HuH-7 (cell line): ENCODE measurements at regions not wholly inside any gene's neighbourhood (a gene's known extent, or its start where the extent isn't known, plus 50 kb on each side); places are given as distances from the start of the nearest gene placed in this dataset.
A peak's percentile ranks its signal among the peaks of the same experiment; 100 is the strongest.
"Not testable (repeated sequence)": the region's sequence is repeated elsewhere in the genome, so short reads cannot be mapped to it uniquely, and the experiment has no call there.

Experiments used
- DNase-seq: peaks from one replicate; pipeline ENCODE4 v3.0.0; 2011; ENCODE audit warnings: low spot score

GRCh38 chr1:29798699-29799566 is 562.6 kb downstream of the PTPRU start:
- no peak for DNase-seq

- DNase-seq, result not testable (repeated sequence)
Observed at GRCh38 chr1:29797125-29797524, 560.8 kb downstream of the PTPRU start.

- not testable (repeated sequence) for DNase-seq
Observed at GRCh38 chr1:29795965-29796364, 559.6 kb downstream of the PTPRU start.

GRCh38 chr1:29793653-29794348 is 557.5 kb downstream of the PTPRU start:
- DNase-seq, result no peak

- peak; percentile 66 for DNase-seq
Observed at GRCh38 chr1:29793101-29793546, 556.8 kb downstream of the PTPRU start.

- DNase-seq, result no peak
Observed at GRCh38 chr1:29789910-29790247, 553.6 kb downstream of the PTPRU start.

- DNase-seq, result no peak
Observed at GRCh38 chr1:29789221-29789909, 553.0 kb downstream of the PTPRU start.

GRCh38 chr1:29786791-29787732 is 550.7 kb downstream of the PTPRU start:
- no peak for DNase-seq

GRCh38 chr1:29786195-29786594 is 549.9 kb downstream of the PTPRU start:
- no peak for DNase-seq

- no peak for DNase-seq
Observed at GRCh38 chr1:29785554-29785953, 549.2 kb downstream of the PTPRU start.

- no peak for DNase-seq
Observed at GRCh38 chr1:29785137-29785527, 548.8 kb downstream of the PTPRU start.

GRCh38 chr1:29784276-29785136 is 548.2 kb downstream of the PTPRU start:
- DNase-seq, result no peak

GRCh38 chr1:29783508-29784275 is 547.4 kb downstream of the PTPRU start:
- DNase-seq, result no peak

GRCh38 chr1:29782846-29783507 is 546.7 kb downstream of the PTPRU start:
- DNase-seq, result no peak

- no peak for DNase-seq
Observed at GRCh38 chr1:29779146-29779545, 542.8 kb downstream of the PTPRU start.

GRCh38 chr1:29777522-29777921 is 541.2 kb downstream of the PTPRU start:
- no peak for DNase-seq

- DNase-seq, result no peak
Observed at GRCh38 chr1:29774355-29774754, 538.0 kb downstream of the PTPRU start.

- no peak for DNase-seq
Observed at GRCh38 chr1:29772584-29773100, 536.3 kb downstream of the PTPRU start.

GRCh38 chr1:29767769-29768425 is 531.6 kb downstream of the PTPRU start:
- no peak for DNase-seq
